Right forelimb (tissue), 1 donor: ENCODE measurements at regions not wholly inside any gene's neighbourhood (a gene's known extent, or its start where the extent isn't known, plus 50 kb on each side); places are given as distances from the start of the nearest gene placed in this dataset.
"Not testable (repeated sequence)": the region's sequence is repeated elsewhere in the genome, so short reads cannot be mapped to it uniquely, and the experiment has no call there.

ENCODE experiments used
- DNase-seq: peaks from one replicate; pipeline ENCODE4 v3.0.0-alpha.2; 2018

DNA sequence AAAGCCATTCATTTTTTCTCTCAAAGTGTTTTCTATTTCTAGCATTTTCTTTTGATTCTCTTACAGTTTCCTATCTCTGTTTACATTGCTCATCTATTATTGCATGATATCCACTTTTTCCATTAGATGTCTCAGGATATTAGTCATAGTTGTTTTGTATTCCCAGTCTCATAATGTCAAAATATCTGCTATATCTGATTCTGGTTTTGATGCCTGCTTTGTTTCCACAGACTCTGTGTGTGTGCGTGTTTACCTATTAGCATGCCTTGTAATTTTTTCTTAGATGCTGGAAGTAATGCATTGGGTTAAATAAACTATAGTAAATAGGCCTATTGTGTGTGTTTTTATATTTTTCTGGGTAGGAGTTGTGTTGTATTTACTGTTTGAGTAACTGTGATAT is 1126.3 kb downstream of the SORCS1 start:
- no peak for DNase-seq

DNA sequence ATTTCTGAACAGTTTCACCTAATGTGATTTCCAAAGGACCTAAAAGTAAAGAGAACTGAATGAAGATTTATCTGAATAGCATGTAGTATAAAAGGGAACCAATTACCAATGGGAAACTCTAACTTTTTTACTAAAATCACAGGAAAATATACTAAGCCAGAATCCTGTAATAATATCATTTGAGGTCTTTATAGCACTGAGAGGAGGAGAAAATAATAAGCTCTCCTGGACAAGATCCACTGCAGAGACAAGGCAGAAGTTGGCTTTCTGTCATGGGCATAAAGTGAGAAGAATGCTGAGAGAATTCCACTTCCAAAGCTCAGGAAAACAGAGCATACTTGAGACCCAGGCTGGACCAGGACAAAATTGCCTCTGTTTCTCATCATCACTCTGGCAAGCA is 1131.4 kb downstream of the SORCS1 start:
- no peak for DNase-seq

DNA sequence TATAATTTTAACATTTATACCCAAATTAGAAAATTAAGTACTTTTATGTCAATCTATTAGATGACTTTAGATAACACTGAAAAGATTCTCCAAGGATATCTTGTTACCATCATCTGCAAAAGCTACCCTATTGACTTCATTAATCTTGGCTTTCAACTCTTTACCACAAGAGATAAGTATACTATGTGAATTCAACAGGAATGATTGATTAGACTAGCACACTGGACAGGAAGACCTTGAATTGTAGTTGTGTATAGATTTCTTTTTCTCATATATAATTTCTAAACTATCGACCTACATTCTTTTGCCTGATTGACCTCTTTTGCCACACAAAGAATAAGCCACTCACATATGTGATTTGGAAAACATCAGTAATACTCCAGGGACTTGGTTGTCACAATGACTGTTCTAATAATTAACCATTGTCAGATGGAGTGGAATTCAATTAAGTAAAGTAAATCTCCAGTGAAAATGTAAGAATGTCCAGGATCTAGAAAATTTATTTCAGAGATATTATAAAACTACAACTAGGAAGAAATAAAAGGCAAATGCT is 1132.0 kb downstream of the SORCS1 start:
- no peak for DNase-seq

DNA sequence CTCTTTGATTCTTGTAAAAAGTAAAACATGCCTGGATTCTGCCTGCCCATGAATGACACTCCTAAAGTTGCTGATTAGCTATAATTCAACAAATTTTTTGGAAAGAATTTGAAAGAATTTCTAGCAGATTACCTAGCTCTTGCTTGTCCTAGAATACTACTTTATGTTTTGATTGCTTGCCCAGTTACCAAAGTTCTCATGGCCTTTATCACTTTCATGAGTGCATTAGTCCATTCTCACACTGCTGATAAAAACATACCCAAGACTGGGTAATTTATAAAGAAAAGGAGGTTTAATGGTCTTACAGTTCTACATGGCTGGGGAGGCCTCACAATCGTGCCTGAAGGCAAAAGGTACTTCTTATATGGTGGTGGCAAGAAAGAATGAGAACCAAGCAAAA is 1137.3 kb downstream of the SORCS1 start:
- no peak for DNase-seq

DNA sequence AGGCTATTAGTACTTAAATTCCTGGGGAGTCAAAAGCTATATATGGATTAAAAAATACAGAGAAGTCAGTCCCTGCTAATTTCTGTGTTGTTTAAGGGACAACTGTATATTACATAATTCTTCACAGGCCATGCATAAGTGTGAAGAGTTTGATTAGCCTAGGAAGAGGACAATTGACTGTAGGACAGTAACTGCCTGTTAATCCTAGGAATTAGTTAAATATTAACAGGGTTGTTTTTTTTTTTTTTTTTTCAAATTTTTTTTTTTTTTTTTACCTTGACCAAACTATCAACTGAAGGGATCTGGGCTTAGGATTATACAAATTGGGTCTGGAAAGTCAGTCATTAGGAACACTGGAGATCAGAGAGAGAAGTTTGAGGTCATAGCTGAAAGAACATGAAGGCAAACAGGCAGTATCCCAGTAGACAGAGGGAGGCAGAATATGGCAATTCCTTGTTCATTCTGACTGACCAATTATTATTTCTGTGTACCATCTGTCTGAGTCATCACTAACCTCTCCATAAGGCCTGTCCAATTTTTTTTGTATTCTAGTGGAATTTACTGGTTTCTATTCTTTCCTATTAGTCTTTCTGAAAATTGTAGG is 1139.2 kb downstream of the SORCS1 start:
- DNase-seq: no peak

DNA sequence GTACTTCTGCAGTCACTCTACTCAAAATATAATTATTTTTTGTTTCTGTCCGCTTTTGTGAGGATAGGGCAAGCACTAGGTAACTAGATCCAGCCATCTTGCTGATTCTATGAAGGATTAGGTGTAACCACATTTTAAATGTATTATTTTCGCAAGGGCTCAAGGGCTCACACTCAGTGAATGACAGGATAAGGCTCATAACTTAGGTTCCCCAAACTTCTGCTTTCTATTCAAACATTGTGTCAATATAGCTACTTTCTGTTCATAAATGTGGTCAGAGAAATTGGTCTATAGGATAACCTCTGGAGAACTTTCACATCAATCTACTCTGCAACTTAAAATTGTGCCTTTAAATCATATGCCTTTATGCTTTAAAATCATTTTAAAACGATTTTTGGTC is 1141.2 kb downstream of the SORCS1 start:
- DNase-seq: no peak

DNA sequence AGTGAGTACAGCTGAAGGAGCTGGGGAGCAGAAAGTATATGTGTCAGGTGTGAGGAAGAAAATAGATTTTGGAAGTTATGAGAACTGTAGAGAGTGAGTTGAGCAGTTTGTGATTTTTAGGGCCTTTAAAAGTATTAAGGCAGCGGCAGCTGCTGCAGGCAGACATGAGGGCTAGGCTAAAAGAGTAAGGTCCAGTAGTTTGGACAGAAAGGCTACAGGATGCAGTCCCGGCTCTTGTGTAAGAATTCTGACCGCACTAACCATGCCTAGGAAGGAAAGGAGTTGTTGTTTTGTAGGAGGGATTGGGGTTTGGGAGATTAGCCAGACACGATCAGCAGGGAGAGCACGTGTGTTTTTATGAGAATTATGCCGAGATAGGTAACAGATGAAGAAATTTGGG is 1144.9 kb downstream of the SORCS1 start:
- not testable (repeated sequence) for DNase-seq

DNA sequence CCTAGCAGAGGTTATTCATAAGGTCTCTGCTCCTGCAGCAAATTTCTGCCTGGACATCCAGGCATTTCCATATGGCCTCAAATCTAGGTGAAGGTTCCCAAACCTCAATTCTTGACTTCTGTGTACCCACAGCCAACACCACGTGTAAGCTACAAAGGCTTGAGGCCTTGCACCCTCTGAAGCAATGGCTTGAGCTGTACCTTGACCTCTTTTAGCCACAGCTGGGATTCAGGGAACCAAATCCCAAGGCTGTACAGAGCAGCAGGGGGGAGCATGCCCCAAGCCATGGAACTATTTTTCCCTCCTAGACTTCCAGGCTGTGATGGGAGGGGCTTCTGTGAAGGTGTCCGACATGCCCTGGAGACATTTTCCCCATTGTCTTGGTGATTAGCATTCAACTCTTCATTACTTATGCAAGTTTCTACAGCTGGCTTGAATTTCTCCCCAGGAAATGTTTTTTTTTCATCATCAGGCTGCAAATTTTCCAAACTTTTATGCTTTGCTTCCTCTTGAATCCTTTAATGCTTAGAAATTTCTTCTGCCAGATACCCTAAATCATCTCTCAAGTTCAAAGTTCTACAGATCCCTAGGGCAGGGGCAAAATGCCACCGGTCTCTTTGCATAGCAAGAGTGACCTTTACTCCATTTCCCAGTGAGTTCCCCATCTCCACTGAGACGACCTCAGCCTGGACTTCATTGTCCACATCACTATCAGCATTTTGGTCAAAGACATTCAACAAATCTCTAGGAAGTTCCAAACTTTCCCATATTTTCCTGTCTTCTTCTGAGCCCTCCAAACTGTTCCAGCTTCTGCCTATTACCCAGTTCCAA is 1148.9 kb downstream of the SORCS1 start:
- not testable (repeated sequence) for DNase-seq

DNA sequence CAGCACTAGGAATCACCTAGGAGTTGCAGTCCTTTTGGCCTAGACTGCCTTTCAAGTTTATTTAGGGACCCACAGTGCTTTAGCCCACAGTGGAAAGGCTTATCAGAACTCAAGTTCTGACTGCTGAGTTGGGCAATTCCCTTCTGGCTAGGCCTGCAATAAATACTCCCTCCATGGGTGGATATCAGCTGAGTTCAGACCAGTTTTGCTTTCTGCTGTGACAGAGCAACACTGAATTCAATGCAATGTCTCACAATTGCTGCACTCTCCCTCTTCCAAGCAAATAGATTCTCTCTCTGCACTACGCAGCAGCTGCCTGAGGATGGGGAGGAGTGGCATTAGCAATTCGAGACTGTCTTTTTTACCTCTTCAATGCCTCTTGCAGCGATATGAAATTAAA is 1153.3 kb downstream of the SORCS1 start:
- DNase-seq: no peak

DNA sequence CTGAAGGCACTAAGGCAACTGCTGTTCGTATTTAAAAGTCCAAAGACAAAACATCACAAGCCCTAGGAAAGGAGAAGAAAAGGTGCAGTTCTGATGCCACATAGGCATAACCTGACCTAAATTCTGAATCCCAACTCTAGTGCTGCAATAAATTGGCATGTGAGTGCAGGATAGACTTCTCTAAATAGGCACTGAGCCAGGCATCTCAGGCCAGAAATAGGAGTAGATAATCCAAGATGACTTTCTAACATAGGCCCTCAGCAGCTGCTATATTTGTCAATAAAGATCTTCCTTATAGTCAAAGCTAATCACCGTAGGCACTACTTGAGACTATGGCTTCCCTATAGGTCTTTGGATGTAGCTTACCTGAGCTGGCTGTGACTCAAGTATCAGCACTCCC is 1163.8 kb downstream of the SORCS1 start:
- DNase-seq: no peak

DNA sequence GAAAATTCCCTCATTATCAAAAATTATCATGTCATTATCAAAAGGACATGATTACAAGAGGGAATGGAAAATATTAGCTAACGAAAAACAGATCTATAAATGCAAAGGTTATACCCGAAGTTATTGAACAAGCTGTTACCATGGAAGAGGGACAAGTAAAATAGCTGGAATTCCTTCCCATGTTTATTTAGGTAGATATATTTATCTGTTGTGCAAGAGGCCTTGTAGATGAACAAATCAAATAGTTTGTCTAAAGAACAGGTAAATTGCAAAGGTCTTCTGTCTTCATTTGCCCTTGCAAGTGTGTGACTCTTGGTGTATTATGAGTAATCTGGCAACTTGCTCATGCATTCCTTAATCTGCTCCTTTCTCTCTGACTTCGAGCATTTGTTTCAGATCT is 1170.9 kb downstream of the SORCS1 start:
- no peak for DNase-seq

DNA sequence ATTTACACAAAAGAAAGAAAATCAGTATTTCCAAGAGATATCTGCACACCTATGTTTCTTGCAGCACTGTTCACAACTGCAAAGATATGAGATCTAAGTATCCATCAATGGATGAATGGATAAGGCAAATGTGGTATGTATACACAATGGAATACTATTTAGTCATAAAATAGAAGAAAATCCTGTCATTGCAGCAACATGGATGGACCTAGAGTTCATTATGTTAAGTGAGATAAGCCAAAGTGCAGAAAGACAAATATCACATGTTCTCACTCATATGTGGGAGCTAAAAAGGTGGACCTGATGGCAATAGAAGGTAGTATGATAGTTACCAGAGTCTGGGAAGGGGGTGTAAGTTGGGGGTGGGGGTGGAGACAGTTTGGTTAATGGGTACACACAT is 1171.6 kb downstream of the SORCS1 start:
- DNase-seq: no peak

DNA sequence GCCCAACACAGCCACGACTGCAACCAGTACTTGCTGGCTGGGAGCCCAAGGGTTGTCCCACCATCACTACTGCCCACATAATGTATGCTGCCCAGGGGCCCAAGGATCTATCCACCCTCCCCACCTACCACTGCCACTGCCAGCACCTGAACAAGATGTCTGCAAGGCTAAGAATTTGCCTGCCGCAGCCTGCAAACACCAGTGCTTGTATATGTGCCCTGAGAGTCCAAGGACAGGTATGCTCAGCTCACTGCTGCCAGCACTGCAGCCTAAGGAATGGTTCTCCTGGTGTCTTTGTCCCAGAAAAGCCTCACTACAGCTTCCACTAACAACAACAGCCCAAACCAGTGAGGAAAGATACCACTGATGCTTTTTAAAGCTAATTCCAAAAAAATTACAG is 1174.0 kb downstream of the SORCS1 start:
- no peak for DNase-seq

DNA sequence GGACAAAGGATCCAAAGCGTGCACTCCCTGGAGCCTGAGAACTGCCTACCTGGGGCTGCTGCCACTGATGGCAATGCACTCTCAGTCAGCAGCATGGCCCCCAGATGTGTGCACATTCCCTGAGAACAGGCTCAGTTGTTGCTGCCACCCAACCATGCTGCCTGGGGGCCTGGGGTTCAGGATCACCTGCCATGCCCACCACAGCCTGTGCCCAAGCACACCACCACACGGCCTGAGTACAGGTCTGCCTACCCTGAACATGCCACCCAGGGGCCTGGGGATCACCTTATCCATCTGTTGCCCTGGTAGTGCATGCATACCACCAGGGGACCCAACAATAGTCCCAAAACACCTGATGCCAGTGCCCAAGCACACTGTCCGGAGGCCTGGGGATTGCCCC is 1174.5 kb downstream of the SORCS1 start:
- DNase-seq: no peak

DNA sequence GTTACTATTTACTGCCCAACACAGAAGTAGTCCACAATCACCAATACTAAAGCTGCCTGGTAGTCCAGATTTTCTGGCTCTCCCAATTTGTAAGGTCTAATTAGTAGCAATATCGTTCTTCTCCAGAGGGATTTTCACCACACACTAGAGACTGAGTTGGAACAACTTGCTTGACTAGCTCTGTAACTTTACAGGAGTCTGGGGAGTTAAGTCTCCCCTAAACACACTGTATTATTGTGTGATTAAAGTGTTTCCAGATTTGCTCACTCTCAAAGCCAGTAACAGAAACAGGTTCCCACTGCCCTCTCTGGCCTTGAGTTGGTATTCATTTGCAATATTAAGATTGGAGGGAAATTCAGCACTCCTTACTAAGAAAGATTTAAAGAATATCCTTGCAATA is 1175.7 kb downstream of the SORCS1 start:
- DNase-seq: no peak

DNA sequence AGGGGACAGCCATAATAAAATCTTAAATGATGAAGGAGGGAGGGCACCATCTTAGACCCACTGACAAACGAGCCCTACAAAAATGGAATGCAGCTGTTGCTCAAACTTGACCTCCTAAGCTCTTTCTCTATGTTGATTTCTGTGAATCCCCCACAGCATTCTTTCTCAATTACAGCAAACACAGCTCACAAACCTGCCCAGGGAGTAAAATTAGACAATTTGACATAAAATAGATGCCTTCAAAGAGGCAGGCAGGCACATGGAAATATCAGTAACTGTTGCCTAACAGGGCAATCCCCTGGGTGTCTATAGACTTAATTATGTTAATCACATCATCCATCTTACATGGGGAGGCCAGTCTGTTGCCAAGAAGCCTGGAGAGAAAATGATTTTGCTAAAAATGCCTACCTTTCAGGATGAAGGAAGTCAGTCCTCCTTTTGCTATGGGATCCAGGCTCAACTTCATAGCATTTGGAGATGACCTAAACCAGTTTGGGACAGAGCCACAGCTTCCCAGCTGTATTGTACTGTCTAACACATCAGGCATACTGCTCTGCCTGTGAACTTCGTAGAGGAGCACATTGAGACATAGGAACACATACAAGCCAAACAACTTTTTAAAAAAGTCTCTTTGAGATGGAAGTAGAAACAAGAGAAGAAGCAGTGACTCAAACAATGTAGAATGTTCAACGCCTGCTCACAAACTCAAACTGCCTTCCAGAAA is 1177.4 kb downstream of the SORCS1 start:
- no peak for DNase-seq

DNA sequence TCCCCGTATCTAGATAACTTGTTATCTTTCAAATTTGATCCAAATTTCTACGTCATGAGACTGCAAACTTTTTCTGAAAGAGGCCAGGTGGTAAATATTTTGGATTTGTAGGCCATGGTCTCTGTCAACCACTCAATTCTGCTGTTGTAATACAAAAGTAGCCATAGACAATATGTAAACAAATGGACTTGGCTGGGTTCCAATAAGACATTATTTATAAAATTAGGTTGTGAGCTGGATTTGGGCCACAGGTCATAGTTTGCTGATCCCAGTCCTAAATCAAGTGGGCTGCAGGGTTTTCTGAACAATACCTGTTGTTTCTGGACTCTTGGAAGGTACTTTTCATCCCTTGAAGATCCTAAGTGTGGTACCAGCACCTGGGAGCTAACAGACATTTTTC is 1178.0 kb downstream of the SORCS1 start:
- DNase-seq: no peak

DNA sequence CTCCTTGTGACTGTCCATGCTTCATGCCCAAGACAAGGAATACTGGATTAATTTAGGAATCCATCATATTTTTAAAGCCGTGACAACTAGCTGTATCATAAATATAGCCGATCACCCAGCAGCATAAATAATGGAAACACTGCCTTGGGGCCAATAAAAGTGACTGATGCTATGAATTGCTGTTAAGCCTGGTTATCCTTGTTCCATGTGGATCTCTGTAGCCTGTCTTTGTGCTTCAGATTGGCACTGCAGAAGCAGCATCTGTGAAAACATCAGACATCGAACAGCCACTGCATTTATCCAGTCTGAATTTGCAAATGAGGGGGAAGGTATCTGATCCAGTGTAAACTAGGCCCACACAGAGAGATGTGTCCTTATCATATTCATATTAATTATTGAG is 1181.8 kb downstream of the SORCS1 start:
- DNase-seq: no peak

DNA sequence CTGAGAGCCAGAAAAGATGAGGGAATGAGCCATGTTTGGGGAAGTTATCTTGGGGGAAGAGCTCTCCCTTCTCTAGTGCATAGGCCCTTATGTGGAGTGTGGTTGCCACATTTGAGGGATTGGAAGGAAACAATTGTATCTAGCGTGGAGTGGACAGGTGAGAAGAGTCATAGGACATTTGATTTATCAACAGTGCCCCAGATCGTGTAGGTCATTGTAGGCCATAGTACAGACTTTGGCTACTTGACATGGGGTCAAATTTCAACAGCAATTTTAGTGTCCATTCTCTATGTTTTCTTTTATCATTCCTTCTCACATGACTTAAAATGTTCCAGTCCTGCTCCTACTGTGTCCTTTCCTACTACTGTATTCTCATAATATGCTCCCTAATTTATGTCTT is 1182.8 kb downstream of the SORCS1 start:
- DNase-seq: no peak

DNA sequence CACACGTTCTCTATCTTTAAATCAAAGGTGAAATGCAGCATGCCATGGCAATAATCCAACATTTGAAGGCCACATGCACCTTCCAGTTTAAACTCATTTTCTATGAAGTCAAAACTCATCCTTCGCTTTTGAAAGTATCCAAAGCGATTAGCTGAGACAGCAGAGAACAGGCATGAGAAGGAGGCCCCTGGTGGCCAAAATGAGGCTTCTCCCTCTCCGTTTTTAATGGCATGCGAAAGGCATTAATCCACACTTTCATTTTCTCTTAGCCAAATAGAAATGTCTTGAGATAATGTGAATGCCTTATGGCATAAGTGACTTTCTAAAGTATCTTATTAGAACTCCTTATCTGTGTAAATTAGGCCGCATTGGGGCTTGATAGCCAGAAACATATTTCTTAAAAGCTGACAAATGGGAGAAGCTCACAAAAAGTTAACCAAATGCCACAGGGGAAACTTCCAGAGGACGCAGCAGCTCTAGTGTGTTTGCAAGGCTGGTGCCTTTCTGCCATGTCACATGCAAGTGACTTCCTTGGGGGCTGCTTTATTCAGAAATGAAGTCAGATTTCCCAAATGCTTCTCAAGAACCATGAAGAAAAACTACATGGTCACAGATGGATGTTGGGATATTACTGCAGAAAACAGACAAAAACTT is 1189.6 kb downstream of the SORCS1 start:
- DNase-seq: no peak

DNA sequence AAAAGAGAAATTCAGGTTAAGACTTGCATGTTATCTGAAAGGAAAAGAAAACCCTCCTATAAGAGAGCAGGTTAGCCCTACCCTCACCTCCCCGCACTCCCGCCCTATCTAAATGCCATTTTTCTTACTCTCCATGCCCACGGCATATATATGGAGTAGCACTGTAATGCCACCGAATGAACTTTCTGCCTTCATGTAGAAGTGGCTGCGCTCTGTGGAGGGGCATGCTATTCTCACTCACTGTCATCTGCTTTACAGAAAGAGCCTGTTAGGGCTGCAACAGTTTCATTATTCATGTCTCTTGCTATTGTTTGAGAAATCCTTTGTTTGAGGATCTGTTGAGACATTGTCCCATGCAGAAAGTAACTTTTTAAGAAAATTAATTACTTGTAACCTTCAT is 1190.6 kb downstream of the SORCS1 start:
- DNase-seq: no peak

DNA sequence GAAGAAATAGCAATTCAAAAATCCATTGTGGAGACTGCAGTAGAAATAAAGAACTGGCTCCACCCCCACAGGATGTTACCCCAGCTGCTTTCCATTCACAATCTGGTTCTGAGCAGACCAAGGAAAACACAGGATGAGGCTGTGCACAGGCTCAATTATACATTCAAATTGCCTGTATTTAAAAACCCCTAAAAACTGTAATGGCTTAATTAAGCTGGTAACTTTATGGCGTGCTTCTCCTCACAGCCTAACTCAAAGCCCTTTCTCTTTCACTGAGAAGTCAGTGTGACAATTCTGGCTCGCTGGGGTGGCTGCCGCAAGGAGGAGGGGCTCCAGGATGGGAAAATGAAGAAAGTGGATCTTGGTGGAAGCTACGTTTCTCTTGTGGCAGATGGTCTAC is 1191.1 kb downstream of the SORCS1 start:
- DNase-seq: no peak

DNA sequence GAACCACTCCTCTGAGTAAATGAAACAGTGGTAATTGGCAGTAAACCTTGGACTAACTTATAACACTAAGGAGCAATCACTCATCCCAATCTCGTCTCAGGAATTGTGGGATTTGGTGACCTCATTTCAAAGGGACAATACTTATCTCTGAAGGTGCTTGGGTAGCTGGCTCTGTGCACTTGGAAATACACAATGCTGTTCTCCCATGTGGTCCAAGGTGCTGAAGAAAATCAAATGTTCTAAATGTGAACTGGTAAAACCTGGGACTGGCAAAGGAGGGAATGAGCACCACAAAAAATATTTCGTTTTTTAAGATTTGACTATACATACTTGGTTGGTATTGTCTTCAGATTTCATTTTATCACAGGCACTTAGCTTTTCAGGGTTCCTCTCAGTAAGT is 1193.0 kb downstream of the SORCS1 start:
- no peak for DNase-seq
